ENCODE measurements at regions not wholly inside any gene's neighbourhood (a gene's known extent, or its start where the extent isn't known, plus 50 kb on each side); places are given as distances from the start of the nearest gene placed in this dataset.

- DNase-seq (no peak), ATAC-seq (no peak)
- Histone ChIP-seq H3K4me1 (no peaks in the 10 kb centered on the region), H3K27ac (no peak overlapping the region), H3K4me3 (no peak overlapping the region), H3K9me3 (no peaks in the 10 kb centered on the region), H3K36me3 (no peaks in the 10 kb centered on the region), H3K27me3 (peaks cover 31% of the 10 kb centered on the region)
- no peak for TF ChIP-seq CTCF (IDR thresholded peaks at IDR 0.05)
- intact Hi-C loops (cut with DNase I), result no loop called here
These were observed 333.4 kb upstream of the THRB start for GRCh38 chr3:24828011-24828410.

DNA sequence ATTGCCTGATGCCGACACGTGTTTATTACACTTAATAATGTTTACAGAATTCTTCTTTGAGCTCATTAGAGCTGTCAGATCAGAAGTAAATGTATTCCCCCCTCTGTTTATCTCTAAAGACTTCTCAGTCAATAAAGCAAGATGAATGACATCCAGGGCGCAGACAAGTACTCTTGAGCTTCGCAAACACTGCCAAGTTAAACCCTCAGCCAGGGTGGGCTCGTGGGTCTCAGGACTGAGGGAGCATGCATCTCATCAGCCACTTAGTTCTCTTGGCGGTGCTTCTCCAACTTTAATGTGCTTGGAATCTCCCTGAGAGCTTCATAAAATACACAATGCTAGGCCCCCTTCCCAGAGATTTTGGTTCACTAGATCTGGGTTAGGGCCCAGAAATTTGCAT, 333.9 kb upstream of the THRB start:
- DNase-seq, result no peak

GRCh38 chr3:24829011-24829581, 334.4 kb upstream of the THRB start:
- Histone ChIP-seq H3K9me3 (no peaks in the 10 kb centered on the region), H3K36me3 (no peaks in the 10 kb centered on the region), H3K27ac (no peak overlapping the region), H3K4me1 (no peaks in the 10 kb centered on the region), H3K27me3 (peaks cover 31% of the 10 kb centered on the region), H3K4me3 (peak overlapping the region; percentile 54)
- TF ChIP-seq CTCF (IDR thresholded peaks at IDR 0.05), result no peak
- ATAC-seq (peak; percentile 93), DNase-seq (peak; percentile 81)
- intact Hi-C loops (cut with DNase I), result no loop called here

More for the DNA sequence above, 333.9 kb upstream of the THRB start:
- TF ChIP-seq CTCF (IDR thresholded peaks at IDR 0.05), result no peak
- H3K9me3 ChIP-seq, result no peaks in the 10 kb centered on the region
- peaks cover 31% of the 10 kb centered on the region for H3K27me3 ChIP-seq
- ATAC-seq, result no peak
- intact Hi-C loops (cut with DNase I), result no loop called here
- no peak overlapping the region for H3K4me3 ChIP-seq
- no peaks in the 10 kb centered on the region for H3K4me1 ChIP-seq
- no peak overlapping the region for H3K27ac ChIP-seq
- H3K36me3 ChIP-seq, result no peaks in the 10 kb centered on the region

GRCh38 chr3:24829629-24830229, 335.1 kb upstream of the THRB start:
- Histone ChIP-seq H3K36me3 (no peaks in the 10 kb centered on the region), H3K9me3 (no peaks in the 10 kb centered on the region), H3K4me3 (peak overlapping the region; percentile 54), H3K27ac (no peak overlapping the region), H3K27me3 (peaks cover 31% of the 10 kb centered on the region), H3K4me1 (no peaks in the 10 kb centered on the region)
- DNase-seq (peak; percentile 74), ATAC-seq (peak; percentile 81)
- TF ChIP-seq CTCF (IDR thresholded peaks at IDR 0.05), result no peak
- intact Hi-C loops (cut with DNase I), result no loop called here

GRCh38 chr3:24830230-24831152, 335.8 kb upstream of the THRB start:
- Histone ChIP-seq H3K27ac (no peak overlapping the region), H3K36me3 (no peaks in the 10 kb centered on the region), H3K27me3 (peaks cover 31% of the 10 kb centered on the region), H3K4me3 (peak overlapping the region; percentile 54), H3K4me1 (no peaks in the 10 kb centered on the region), H3K9me3 (no peaks in the 10 kb centered on the region)
- TF ChIP-seq CTCF (IDR thresholded peaks at IDR 0.05), result no peak
- ATAC-seq (peak; percentile 29), DNase-seq (peak; percentile 62)
- intact Hi-C loops (cut with DNase I), result no loop called here
